Activated CD8-positive, alpha-beta memory T cell treated with anti-CD3 and anti-CD28 coated beads for 4 hours (primary cell): ENCODE measurements at regions not wholly inside any gene's neighbourhood (a gene's known extent, or its start where the extent isn't known, plus 50 kb on each side); places are given as distances from the start of the nearest gene placed in this dataset.
"Not testable (repeated sequence)": the region's sequence is repeated elsewhere in the genome, so short reads cannot be mapped to it uniquely, and the experiment has no call there.

ENCODE experiments used
- DNase-seq, 2 donors: peaks; one replicate each; pipeline ENCODE4 v3.0.0-alpha.2; 2020; ENCODE audit warnings: low read depth in 2 of 2

GRCh38 chr12:13348464-13348863, 151.9 kb downstream of the EMP1 start:
- no peak for DNase-seq

GRCh38 chr12:13347241-13348043, 150.9 kb downstream of the EMP1 start:
- DNase-seq = no peak

GRCh38 chr12:13345722-13346121, 149.2 kb downstream of the EMP1 start:
- no peak for DNase-seq

GRCh38 chr12:13343375-13343774, 146.8 kb downstream of the EMP1 start:
- no peak for DNase-seq

GRCh38 chr12:13342971-13343370, 146.4 kb downstream of the EMP1 start:
- DNase-seq = no peak

GRCh38 chr12:13340149-13340548, 143.6 kb downstream of the EMP1 start:
- DNase-seq = no peak

GRCh38 chr12:13339538-13339937, 143.0 kb downstream of the EMP1 start:
- DNase-seq = no peak

GRCh38 chr12:13339091-13339490, 142.6 kb downstream of the EMP1 start:
- no peak for DNase-seq

- DNase-seq = no peak
These were observed 141.3 kb downstream of the EMP1 start for GRCh38 chr12:13337791-13338190.

GRCh38 chr12:13336216-13336615, 139.7 kb downstream of the EMP1 start:
- DNase-seq = no peak

GRCh38 chr12:13328535-13328934, 132.0 kb downstream of the EMP1 start:
- DNase-seq = no peak

- DNase-seq = no peak
These were observed 129.6 kb downstream of the EMP1 start for GRCh38 chr12:13326076-13326475.

GRCh38 chr12:13325037-13325436, 128.5 kb downstream of the EMP1 start:
- not testable (repeated sequence) for DNase-seq

- DNase-seq = no peak
These were observed 121.9 kb downstream of the EMP1 start for GRCh38 chr12:13318231-13319015.

- DNase-seq = no peak
These were observed 120.2 kb downstream of the EMP1 start for GRCh38 chr12:13316587-13317246.

- no peak for DNase-seq
These were observed 117.4 kb downstream of the EMP1 start for GRCh38 chr12:13313886-13314285.

GRCh38 chr12:13311551-13311950, 115.0 kb downstream of the EMP1 start:
- no peak for DNase-seq

GRCh38 chr12:13307143-13307816, 110.8 kb downstream of the EMP1 start:
- no peak for DNase-seq

- no peak for DNase-seq
These were observed 108.4 kb downstream of the EMP1 start for GRCh38 chr12:13304924-13305323.

- no peak for DNase-seq
These were observed 102.9 kb downstream of the EMP1 start for GRCh38 chr12:13299457-13299856.

GRCh38 chr12:13293096-13293495, 96.6 kb downstream of the EMP1 start:
- DNase-seq = no peak
